ENCODE measurements at regions not wholly inside any gene's neighbourhood (a gene's known extent, or its start where the extent isn't known, plus 50 kb on each side); places are given as distances from the start of the nearest gene placed in this dataset.

GRCh38 chr6:71399279-71399678 lies 110.7 kb downstream of the OGFRL1 start:
- H3K36me3 ChIP-seq (ENCODE audit: control insufficient read depth, low read depth, low read length), result no peaks in the 10 kb centered on the region
- peaks cover 15% of the 10 kb centered on the region for H3K4me1 ChIP-seq (ENCODE audit: control insufficient read depth, low read depth, low read length)
- H3K4me3 ChIP-seq (ENCODE audit: low read length), result no peak overlapping the region
- no peak overlapping the region for H3K27ac ChIP-seq (ENCODE audit: low read length)
- no peaks in the 10 kb centered on the region for H3K9me3 ChIP-seq (ENCODE audit: control insufficient read depth, low read depth, low read length)
- no peaks in the 10 kb centered on the region for H3K27me3 ChIP-seq (ENCODE audit: control insufficient read depth, insufficient read depth, low read length)
- no peak overlapping the region for H3K9ac ChIP-seq (ENCODE audit: low read length)

DNA sequence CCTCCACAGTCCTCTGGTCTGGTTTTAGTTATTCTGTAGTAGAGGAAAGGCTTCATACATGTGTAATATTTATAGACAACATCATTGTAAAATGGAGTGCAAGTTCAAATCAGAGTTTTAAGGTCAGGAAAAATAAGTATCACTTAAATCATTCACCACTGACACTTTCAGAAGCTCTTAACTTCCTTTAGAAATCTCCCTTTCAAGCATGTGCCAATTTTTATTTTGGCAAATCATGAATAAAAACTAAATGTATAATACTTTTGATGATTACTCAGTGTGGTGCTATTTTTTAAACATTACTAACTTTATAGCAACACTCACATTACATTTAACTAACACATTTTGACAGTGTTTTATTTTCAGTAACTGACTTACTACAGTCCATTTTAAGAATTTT lies 112.2 kb downstream of the OGFRL1 start:
- no peaks in the 10 kb centered on the region for H3K27me3 ChIP-seq (ENCODE audit: control insufficient read depth, insufficient read depth, low read length)
- H3K27ac ChIP-seq (ENCODE audit: low read length), result no peak overlapping the region
- no peaks in the 10 kb centered on the region for H3K9me3 ChIP-seq (ENCODE audit: control insufficient read depth, low read depth, low read length)
- no peak overlapping the region for H3K4me3 ChIP-seq (ENCODE audit: low read length)
- peaks cover 31% of the 10 kb centered on the region for H3K4me1 ChIP-seq (ENCODE audit: control insufficient read depth, low read depth, low read length)
- no peak overlapping the region for H3K9ac ChIP-seq (ENCODE audit: low read length)
- H3K36me3 ChIP-seq (ENCODE audit: control insufficient read depth, low read depth, low read length), result no peaks in the 10 kb centered on the region

DNA sequence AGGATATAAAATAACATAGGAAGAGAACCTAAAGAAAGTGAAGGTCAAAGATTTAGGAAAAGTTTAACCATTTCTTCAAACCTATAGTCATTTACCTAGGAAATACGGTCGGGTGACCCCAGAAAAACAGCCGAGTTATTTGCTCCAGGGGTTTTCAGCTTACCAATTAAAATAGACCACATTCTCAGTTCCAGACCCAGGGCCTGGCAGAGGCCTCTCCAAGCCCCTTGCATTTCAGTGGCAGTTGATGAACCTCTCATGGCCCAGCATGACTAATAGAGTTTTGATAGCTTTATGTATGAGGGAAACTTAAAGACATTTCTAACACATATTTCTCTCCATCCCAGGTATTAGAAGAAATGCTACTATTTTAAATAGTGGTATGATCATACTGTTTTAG lies 113.5 kb downstream of the OGFRL1 start:
- Histone ChIP-seq H3K27me3 (ENCODE audit: control insufficient read depth, insufficient read depth, low read length) (no peaks in the 10 kb centered on the region), H3K36me3 (ENCODE audit: control insufficient read depth, low read depth, low read length) (no peaks in the 10 kb centered on the region), H3K27ac (ENCODE audit: low read length) (no peak overlapping the region), H3K4me1 (ENCODE audit: control insufficient read depth, low read depth, low read length) (peaks cover 38% of the 10 kb centered on the region), H3K9me3 (ENCODE audit: control insufficient read depth, low read depth, low read length) (no peaks in the 10 kb centered on the region), H3K4me3 (ENCODE audit: low read length) (no peak overlapping the region), H3K9ac (ENCODE audit: low read length) (no peak overlapping the region)

DNA sequence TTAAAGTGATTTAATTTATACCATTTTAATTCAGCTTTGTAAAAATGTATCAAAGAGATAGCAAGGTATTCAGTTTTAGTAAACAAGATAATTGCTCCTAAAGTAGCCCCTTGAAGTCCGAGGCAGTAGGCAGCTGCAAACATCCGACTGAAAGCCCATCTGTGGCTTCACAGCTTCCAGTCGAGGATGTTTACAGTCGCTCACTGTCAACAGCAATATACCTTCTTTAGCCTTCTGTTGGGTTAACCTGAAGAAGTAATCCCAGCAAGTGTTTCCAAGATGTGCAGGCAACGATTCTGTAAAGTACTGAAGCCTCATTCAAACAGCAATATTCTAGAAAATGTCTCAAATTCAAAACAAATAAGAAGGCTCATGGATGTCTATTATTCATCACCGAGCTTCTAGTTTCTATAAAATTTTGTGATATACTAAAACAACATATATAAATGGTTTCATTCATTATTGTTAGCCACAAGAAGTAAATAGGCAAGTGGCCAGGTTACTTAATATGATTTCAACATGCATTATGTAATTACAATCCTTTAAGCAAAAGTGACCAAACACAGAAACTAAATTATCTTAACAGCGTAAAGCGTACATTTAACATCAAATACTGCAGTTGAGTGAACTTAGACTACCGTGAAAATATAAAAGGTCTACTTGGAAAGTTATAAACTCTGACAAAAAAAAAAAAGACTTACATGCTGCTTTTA lies 115.0 kb downstream of the OGFRL1 start:
- Histone ChIP-seq H3K9me3 (ENCODE audit: control insufficient read depth, low read depth, low read length) (no peaks in the 10 kb centered on the region), H3K27ac (ENCODE audit: low read length) (no peak overlapping the region), H3K4me1 (ENCODE audit: control insufficient read depth, low read depth, low read length) (peaks cover 44% of the 10 kb centered on the region), H3K36me3 (ENCODE audit: control insufficient read depth, low read depth, low read length) (no peaks in the 10 kb centered on the region), H3K27me3 (ENCODE audit: control insufficient read depth, insufficient read depth, low read length) (no peaks in the 10 kb centered on the region), H3K4me3 (ENCODE audit: low read length) (no peak overlapping the region), H3K9ac (ENCODE audit: low read length) (no peak overlapping the region)

DNA sequence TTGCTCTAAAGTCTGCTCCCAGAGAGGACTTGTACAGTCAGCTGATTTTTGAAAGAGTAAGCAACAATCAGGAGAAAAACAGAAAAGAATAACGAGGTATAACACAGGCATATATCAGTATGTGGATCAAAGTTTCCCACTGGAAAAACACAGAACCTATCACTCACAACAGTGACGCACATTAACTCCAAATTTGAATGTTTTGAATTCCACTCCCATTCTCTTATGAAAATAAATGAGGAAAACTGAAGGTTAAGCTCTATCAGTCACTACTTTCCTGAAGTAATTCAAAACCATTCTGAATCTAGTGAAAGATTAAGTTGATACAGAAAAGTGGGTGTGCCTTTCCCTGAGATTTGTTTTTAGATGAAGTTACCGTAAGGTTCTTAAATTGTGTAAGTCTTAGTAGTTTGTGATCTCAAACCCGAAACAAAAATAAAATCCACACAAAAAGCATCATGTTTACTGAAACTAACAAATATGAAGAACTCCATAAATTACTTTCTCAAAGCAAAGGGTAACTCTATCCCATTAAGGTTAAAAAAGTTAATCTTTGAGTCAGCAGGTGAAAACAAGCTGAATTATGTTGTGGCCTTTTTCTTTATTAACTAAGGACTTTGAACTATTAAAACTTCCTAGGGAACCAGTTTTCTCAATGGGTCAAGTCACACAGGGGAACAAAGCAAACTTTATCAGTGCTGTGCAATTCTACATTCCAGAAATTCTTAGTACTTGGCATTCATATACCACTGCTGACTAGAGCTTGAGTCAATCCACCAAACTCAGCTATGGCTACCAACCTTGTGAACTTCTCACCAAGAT lies 115.7 kb downstream of the OGFRL1 start:
- no peaks in the 10 kb centered on the region for H3K36me3 ChIP-seq (ENCODE audit: control insufficient read depth, low read depth, low read length)
- no peaks in the 10 kb centered on the region for H3K27me3 ChIP-seq (ENCODE audit: control insufficient read depth, insufficient read depth, low read length)
- H3K4me1 ChIP-seq (ENCODE audit: control insufficient read depth, low read depth, low read length), result peaks cover 44% of the 10 kb centered on the region
- no peaks in the 10 kb centered on the region for H3K9me3 ChIP-seq (ENCODE audit: control insufficient read depth, low read depth, low read length)
- no peak overlapping the region for H3K4me3 ChIP-seq (ENCODE audit: low read length)
- H3K27ac ChIP-seq (ENCODE audit: low read length), result no peak overlapping the region
- no peak overlapping the region for H3K9ac ChIP-seq (ENCODE audit: low read length)

GRCh38 chr6:71404967-71405278 lies 116.3 kb downstream of the OGFRL1 start:
- peaks cover 44% of the 10 kb centered on the region for H3K4me1 ChIP-seq (ENCODE audit: control insufficient read depth, low read depth, low read length)
- H3K9ac ChIP-seq (ENCODE audit: low read length), result no peak overlapping the region
- H3K27me3 ChIP-seq (ENCODE audit: control insufficient read depth, insufficient read depth, low read length), result no peaks in the 10 kb centered on the region
- no peaks in the 10 kb centered on the region for H3K36me3 ChIP-seq (ENCODE audit: control insufficient read depth, low read depth, low read length)
- H3K27ac ChIP-seq (ENCODE audit: low read length), result no peak overlapping the region
- no peak overlapping the region for H3K4me3 ChIP-seq (ENCODE audit: low read length)
- no peaks in the 10 kb centered on the region for H3K9me3 ChIP-seq (ENCODE audit: control insufficient read depth, low read depth, low read length)

- Histone ChIP-seq H3K27ac (ENCODE audit: low read length) (no peak overlapping the region), H3K9ac (ENCODE audit: low read length) (no peak overlapping the region), H3K4me3 (ENCODE audit: low read length) (no peak overlapping the region), H3K36me3 (ENCODE audit: control insufficient read depth, low read depth, low read length) (no peaks in the 10 kb centered on the region), H3K4me1 (ENCODE audit: control insufficient read depth, low read depth, low read length) (peaks cover 44% of the 10 kb centered on the region), H3K27me3 (ENCODE audit: control insufficient read depth, insufficient read depth, low read length) (no peaks in the 10 kb centered on the region), H3K9me3 (ENCODE audit: control insufficient read depth, low read depth, low read length) (no peaks in the 10 kb centered on the region)
Observed at GRCh38 chr6:71405416-71405815, 116.8 kb downstream of the OGFRL1 start.

- H3K9me3 ChIP-seq (ENCODE audit: control insufficient read depth, low read depth, low read length), result no peaks in the 10 kb centered on the region
- H3K27ac ChIP-seq (ENCODE audit: low read length), result no peak overlapping the region
- H3K36me3 ChIP-seq (ENCODE audit: control insufficient read depth, low read depth, low read length), result no peaks in the 10 kb centered on the region
- H3K27me3 ChIP-seq (ENCODE audit: control insufficient read depth, insufficient read depth, low read length), result no peaks in the 10 kb centered on the region
- peaks cover 44% of the 10 kb centered on the region for H3K4me1 ChIP-seq (ENCODE audit: control insufficient read depth, low read depth, low read length)
- H3K4me3 ChIP-seq (ENCODE audit: low read length), result no peak overlapping the region
- no peak overlapping the region for H3K9ac ChIP-seq (ENCODE audit: low read length)
Observed at GRCh38 chr6:71406865-71407860, 118.6 kb downstream of the OGFRL1 start.

DNA sequence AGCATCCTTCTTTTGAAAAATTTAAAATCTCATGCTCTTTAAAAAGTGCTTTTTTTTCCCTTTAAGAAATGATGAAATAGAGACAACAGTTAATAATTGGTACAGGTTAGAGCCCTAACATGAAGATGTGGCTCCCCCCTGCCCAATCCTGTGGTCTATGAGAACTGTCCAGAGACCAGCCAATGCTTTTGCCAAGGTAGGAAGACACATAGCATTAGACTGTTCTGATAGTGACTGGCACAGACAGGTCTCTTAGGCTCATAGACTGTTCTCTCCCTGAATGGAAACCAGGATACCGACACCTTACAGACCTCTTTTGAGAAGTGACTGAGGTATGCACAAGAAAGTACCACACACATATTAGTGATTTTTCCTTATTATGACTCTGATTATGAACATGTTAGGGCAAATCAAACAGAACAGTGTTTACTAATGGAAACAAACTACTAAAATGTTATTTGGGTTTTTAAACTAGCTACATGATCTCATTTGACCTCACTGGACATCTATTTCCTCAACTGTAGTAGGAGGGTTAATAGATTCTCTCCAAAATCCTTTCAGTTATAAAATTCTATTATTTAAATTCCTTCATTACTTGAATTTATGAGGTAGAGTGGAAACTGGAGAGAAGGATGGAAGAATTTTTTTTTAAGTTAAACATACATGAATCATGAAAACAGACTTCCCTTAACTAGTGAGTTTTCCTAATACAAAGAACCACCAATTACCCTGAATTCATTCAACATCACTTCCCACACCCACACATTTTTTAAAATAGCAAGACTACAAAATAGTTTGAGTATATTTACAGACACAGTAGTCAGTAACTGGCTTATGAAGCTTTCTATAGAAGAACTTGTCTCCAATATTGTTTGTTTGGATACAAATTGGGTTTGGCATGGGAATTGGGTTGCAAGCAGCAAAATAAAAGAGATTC lies 120.4 kb downstream of the OGFRL1 start:
- Histone ChIP-seq H3K36me3 (ENCODE audit: control insufficient read depth, low read depth, low read length) (no peaks in the 10 kb centered on the region), H3K9me3 (ENCODE audit: control insufficient read depth, low read depth, low read length) (no peaks in the 10 kb centered on the region), H3K27me3 (ENCODE audit: control insufficient read depth, insufficient read depth, low read length) (no peaks in the 10 kb centered on the region), H3K27ac (ENCODE audit: low read length) (no peak overlapping the region), H3K9ac (ENCODE audit: low read length) (no peak overlapping the region), H3K4me1 (ENCODE audit: control insufficient read depth, low read depth, low read length) (peaks cover 31% of the 10 kb centered on the region), H3K4me3 (ENCODE audit: low read length) (no peak overlapping the region)

GRCh38 chr6:71410164-71410566 lies 121.6 kb downstream of the OGFRL1 start:
- H3K27ac ChIP-seq (ENCODE audit: low read length), result no peak overlapping the region
- H3K36me3 ChIP-seq (ENCODE audit: control insufficient read depth, low read depth, low read length), result no peaks in the 10 kb centered on the region
- no peak overlapping the region for H3K4me3 ChIP-seq (ENCODE audit: low read length)
- H3K9ac ChIP-seq (ENCODE audit: low read length), result no peak overlapping the region
- peaks cover 20% of the 10 kb centered on the region for H3K4me1 ChIP-seq (ENCODE audit: control insufficient read depth, low read depth, low read length)
- H3K9me3 ChIP-seq (ENCODE audit: control insufficient read depth, low read depth, low read length), result no peaks in the 10 kb centered on the region
- H3K27me3 ChIP-seq (ENCODE audit: control insufficient read depth, insufficient read depth, low read length), result no peaks in the 10 kb centered on the region

Data from iPS-18a (cell line).